Right lobe of liver (tissue), 6 donors: ENCODE measurements at regions not wholly inside any gene's neighbourhood (a gene's known extent, or its start where the extent isn't known, plus 50 kb on each side); places are given as distances from the start of the nearest gene placed in this dataset.

Source experiments
- ATAC-seq, 4 donors: fragments of 200-7000 bp; cut with Tn5 transposase; one replicate each; pipeline ENCODE4 v1.9.1; 2020; ENCODE audit warnings: mild to moderate bottlenecking in 4 of 4, moderate library complexity in 4 of 4
- DNase-seq, 3 donors: peaks; one replicate each; pipeline ENCODE4 v3.0.0-alpha.2; 2020
- H3K27ac ChIP-seq, 3 donors: fragments of 200-600 bp; one replicate each; pipeline ENCODE4 v1.8.0; 2022
- H3K27me3 ChIP-seq, 2 donors: fragments of 200-600 bp; one replicate each; pipeline ENCODE4 v1.8.0; 2022
- H3K36me3 ChIP-seq, 4 donors: fragments of 200-600 bp; sonication (generic) in 1 of 4; one replicate each; pipeline versions ENCODE4 v1.5.1 to v1.8.0; 2017 to 2022; ENCODE audit warnings: control low read depth in 1 of 4
- H3K4me1 ChIP-seq, 4 donors: fragments of 200-600 bp; sonication (generic) in 1 of 4; one replicate each; pipeline versions ENCODE4 v1.5.1 to v1.8.0; 2017 to 2022; ENCODE audit warnings: control low read depth in 1 of 4
- H3K4me3 ChIP-seq, 3 donors: fragments of 200-600 bp; one replicate each; pipeline ENCODE4 v1.8.0; 2022
- H3K9me3 ChIP-seq, 4 donors: fragments of 200-600 bp; sonication (generic) in 1 of 4; one replicate each; pipeline versions ENCODE4 v1.5.1 to v1.8.0; 2017 to 2022; ENCODE audit warnings: control low read depth in 1 of 4
- CTCF ChIP-seq, 4 donors: fragments of 200-600 bp in 3 of 4; fragments of 450-650 bp in 1 of 4; IDR thresholded peaks; one replicate each; pipeline versions ENCODE4 v1.5.1 to v1.8.0; 2016 to 2022; ENCODE audit warnings: antibody characterized with exemption in 4 of 4, mild to moderate bottlenecking in 2 of 4
- POLR2A ChIP-seq: fragments of 450-650 bp; IDR thresholded peaks from one replicate; pipeline ENCODE4 v1.6.1; 2017; ENCODE audit warnings: antibody characterized with exemption, mild to moderate bottlenecking
- WGBS: methylation state at CpG from one replicate; pipeline ENCODE4 v1.1.6; 2018; ENCODE audit warnings: low coverage, low lambda C conversion rate; ENCODE audit not compliant: insufficient coverage; ENCODE audit errors: missing lambda C conversion rate; 5-methylcytosine and 5-hydroxymethylcytosine counted together
- intact Hi-C, 2 donors: fragments of 100-400 bp; cut with DNase I; formaldehyde crosslinking; loops; one replicate each; pipeline versions ENCODE4 v1.11.2 to v1.14.1; 2022
- donor health status: DM: no; HTN: yes; CAD: no.
- donor health status: DM: no; HTN: no; CAD: no.
- donor health status: DM: no; HTN: no; CAD: no.
- donor health status: DM: no; HTN: yes; CAD: no.
- donor health status: DM: no; HTN: yes; CAD: no.

- TF ChIP-seq CTCF (IDR thresholded peaks at IDR 0.05) (no peak), POLR2A (no peak)
- Histone ChIP-seq H3K4me1 (no peaks in the 10 kb centered on the region), H3K9me3 (no peaks in the 10 kb centered on the region), H3K27ac (no peak overlapping the region), H3K27me3 (no peaks in the 10 kb centered on the region), H3K36me3 (no peaks in the 10 kb centered on the region), H3K4me3 (no peak overlapping the region)
- 0% methylated on average over 1 of the region's 1 CpG for WGBS
- intact Hi-C loops = no loop called here
- no peak for DNase-seq
- no peak for ATAC-seq
Measured at GRCh38 chr2:220209093-220209492, 581.7 kb downstream of the SLC4A3 start.

DNA sequence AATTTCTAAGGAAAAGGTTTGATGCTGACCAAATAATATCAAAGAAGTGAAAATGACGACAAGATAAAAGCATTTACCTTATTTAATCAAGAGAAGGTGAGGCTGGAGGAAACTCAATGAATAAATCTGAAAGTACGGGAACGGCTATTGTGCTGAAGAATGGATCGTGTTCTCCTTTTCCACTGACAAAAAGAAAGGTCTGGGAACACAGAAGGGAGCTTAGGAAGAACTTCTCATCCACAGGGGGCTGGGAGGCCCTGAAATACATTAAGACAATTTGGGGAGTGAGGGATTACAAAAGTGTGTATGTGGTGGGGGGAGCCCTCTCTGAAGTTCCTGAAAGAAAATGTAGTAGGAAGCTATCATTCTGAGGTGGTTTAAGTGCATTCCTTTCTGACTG is 582.3 kb downstream of the SLC4A3 start:
- no peak overlapping the region for H3K27ac ChIP-seq
- DNase-seq = no peak
- no peaks in the 10 kb centered on the region for H3K27me3 ChIP-seq
- no peak for TF ChIP-seq POLR2A
- TF ChIP-seq CTCF (IDR thresholded peaks at IDR 0.05) = no peak
- H3K9me3 ChIP-seq = no peaks in the 10 kb centered on the region
- intact Hi-C loops = no loop called here
- 70% methylated on average over 4 of the region's 4 CpGs for WGBS
- H3K4me3 ChIP-seq = no peak overlapping the region
- H3K4me1 ChIP-seq = no peaks in the 10 kb centered on the region
- no peak for ATAC-seq
- no peaks in the 10 kb centered on the region for H3K36me3 ChIP-seq

DNA sequence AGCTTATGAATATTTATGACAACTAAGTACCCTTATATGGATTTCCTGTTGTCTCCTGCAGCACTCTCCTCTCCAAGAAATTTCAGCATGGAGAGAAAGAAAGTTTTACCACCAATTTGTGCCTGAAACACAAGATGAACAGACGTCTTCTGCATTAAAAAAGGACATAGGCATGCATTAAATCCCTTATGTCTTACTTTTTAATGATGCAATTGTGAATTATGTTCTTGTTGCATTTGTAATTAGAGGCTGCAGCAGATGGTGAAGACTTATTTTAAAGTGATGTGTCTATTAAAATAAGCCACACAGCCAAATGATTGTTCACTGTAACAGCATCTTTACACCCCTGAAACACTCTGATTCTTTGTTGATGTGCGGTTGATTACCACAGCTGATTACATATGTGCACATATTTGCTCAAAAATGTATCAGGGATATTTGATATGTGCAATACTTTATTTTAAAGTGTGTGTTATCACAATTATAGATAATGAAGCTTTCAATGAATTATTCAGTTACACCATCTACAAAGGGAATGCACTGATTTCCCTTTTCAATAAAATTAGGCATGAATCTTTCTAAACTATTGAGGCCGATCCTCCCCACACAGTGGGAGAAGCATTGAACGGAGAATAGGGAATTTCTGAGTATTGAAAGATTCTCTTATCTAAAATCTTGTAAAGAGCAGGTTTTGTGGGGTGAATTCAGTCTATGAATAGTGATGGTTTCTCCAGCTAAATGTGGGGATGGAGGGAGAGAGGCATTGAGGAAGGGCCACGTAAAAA is 585.1 kb downstream of the SLC4A3 start:
- intact Hi-C loops = no loop called here
- TF ChIP-seq POLR2A (no peak), CTCF (IDR thresholded peaks at IDR 0.05) (no peak)
- H3K27ac ChIP-seq = no peak overlapping the region
- no peaks in the 10 kb centered on the region for H3K27me3 ChIP-seq
- no peaks in the 10 kb centered on the region for H3K4me1 ChIP-seq
- no peaks in the 10 kb centered on the region for H3K9me3 ChIP-seq
- ATAC-seq (no peak), DNase-seq (no peak)
- no peak overlapping the region for H3K4me3 ChIP-seq
- H3K36me3 ChIP-seq = no peaks in the 10 kb centered on the region
- WGBS = 52% methylated on average over 5 of the region's 5 CpGs

GRCh38 chr2:220215785-220216184 is 588.4 kb downstream of the SLC4A3 start:
- no peaks in the 10 kb centered on the region for H3K4me1 ChIP-seq
- no peak overlapping the region for H3K4me3 ChIP-seq
- no peaks in the 10 kb centered on the region for H3K27me3 ChIP-seq
- 35% methylated on average over 3 of the region's 3 CpGs for WGBS
- no peak overlapping the region for H3K27ac ChIP-seq
- intact Hi-C loops = no loop called here
- no peak for ATAC-seq
- DNase-seq = no peak
- H3K36me3 ChIP-seq = no peaks in the 10 kb centered on the region
- no peak for TF ChIP-seq CTCF (IDR thresholded peaks at IDR 0.05)
- TF ChIP-seq POLR2A = no peak
- no peaks in the 10 kb centered on the region for H3K9me3 ChIP-seq

DNA sequence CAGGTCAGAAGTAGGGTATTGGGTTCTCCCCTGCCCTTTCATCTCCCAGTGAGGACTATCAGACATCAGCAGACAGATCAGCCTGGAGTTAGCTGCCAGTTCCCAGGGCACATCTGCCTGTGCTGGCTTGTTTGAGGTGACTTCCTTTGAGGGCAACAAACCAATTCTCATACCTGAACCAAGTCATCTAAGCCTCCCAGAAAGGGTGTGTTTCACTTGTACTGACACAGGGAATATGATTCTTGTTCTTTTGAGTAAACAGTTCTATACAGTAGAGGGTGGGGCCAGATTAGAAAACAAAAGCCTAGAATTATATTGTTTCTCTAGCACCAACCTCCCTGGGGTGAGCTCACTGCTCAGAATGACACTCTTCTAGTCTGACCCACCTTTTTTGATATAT is 591.9 kb downstream of the SLC4A3 start:
- H3K4me3 ChIP-seq = no peak overlapping the region
- H3K27ac ChIP-seq = no peak overlapping the region
- ATAC-seq = no peak
- H3K27me3 ChIP-seq = no peaks in the 10 kb centered on the region
- H3K4me1 ChIP-seq = no peaks in the 10 kb centered on the region
- TF ChIP-seq CTCF (IDR thresholded peaks at IDR 0.05) = no peak
- TF ChIP-seq POLR2A = no peak
- no peak for DNase-seq
- no peaks in the 10 kb centered on the region for H3K36me3 ChIP-seq
- intact Hi-C loops = no loop called here
- no peaks in the 10 kb centered on the region for H3K9me3 ChIP-seq
